Central memory CD8-positive, alpha-beta T cell (primary cell): ENCODE measurements at regions not wholly inside any gene's neighbourhood (a gene's known extent, or its start where the extent isn't known, plus 50 kb on each side); places are given as distances from the start of the nearest gene placed in this dataset.
"Not testable (repeated sequence)": the region's sequence is repeated elsewhere in the genome, so short reads cannot be mapped to it uniquely, and the experiment has no call there.

Experiments
- ATAC-seq: fragments of 150-1000 bp; cut with Tn5 transposase; replicated peaks from 2 replicates; pipeline ENCODE4 v1.10.0; 2022; ENCODE audit warnings: mild to moderate bottlenecking, moderate FRiP score, moderate number of reproducible peaks; ENCODE audit not compliant: poor library complexity, severe bottlenecking; ENCODE audit errors: extremely low read depth
- DNase-seq, 2 donors: peaks; one replicate each; pipeline ENCODE4 v3.0.0; 2021; ENCODE audit warnings: low spot score in 2 of 2
- H3K27ac Mint-ChIP-seq: one replicate; pipeline ENCODE4 v1.8.0; 2022; ENCODE audit warnings: low read depth, mild to moderate bottlenecking, moderate library complexity, mixed read lengths
- H3K27me3 Mint-ChIP-seq: one replicate; pipeline ENCODE4 v1.8.0; 2022; ENCODE audit warnings: mixed read lengths
- H3K36me3 Mint-ChIP-seq: one replicate; pipeline ENCODE4 v1.8.0; 2022; ENCODE audit warnings: mild to moderate bottlenecking, moderate library complexity, mixed read lengths; ENCODE audit not compliant: insufficient read depth
- H3K4me1 Mint-ChIP-seq: one replicate; pipeline ENCODE4 v1.8.0; 2022; ENCODE audit warnings: mixed read lengths
- H3K4me3 Mint-ChIP-seq: one replicate; pipeline ENCODE4 v1.8.0; 2022; ENCODE audit warnings: mild to moderate bottlenecking, moderate library complexity, mixed read lengths
- H3K9me3 Mint-ChIP-seq: one replicate; pipeline ENCODE4 v1.8.0; 2022; ENCODE audit warnings: mixed read lengths

DNA sequence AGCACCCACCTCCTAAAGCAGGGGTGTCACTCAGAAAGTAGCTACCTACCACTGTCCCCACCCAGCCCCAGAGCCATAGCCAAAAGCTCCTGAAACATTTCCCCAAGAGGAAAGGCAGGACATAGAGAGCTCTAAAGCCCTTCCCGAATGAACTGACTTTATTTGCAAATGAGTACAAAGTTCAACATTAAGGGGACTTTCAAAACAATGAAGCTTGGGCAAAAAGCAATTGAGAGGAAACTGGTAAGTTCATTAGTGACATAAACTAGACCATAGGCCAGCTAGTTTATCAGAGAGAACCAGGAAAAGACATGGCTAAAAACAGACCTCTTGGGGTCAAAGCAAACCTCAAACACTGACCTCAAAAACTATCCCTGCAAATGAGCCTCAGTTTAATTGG is 72.7 kb downstream of the IGLL5 start:
- Mint-ChIP-seq H3K27ac (no peak overlapping the region), H3K9me3 (no peaks in the 10 kb centered on the region), H3K36me3 (no peaks in the 10 kb centered on the region), H3K4me3 (no peak overlapping the region), H3K4me1 (peaks cover 4% of the 10 kb centered on the region), H3K27me3 (peaks cover 20% of the 10 kb centered on the region)
- DNase-seq (no peak), ATAC-seq (no peak)

GRCh38 chr22:22961574-22961973 is 74.0 kb downstream of the IGLL5 start:
- no peak for DNase-seq
- H3K27ac Mint-ChIP-seq = no peak overlapping the region
- no peaks in the 10 kb centered on the region for H3K36me3 Mint-ChIP-seq
- no peaks in the 10 kb centered on the region for H3K4me1 Mint-ChIP-seq
- H3K9me3 Mint-ChIP-seq = no peaks in the 10 kb centered on the region
- peaks cover 32% of the 10 kb centered on the region for H3K27me3 Mint-ChIP-seq
- ATAC-seq = no peak
- H3K4me3 Mint-ChIP-seq = no peak overlapping the region

GRCh38 chr22:22968366-22968765 is 80.8 kb downstream of the IGLL5 start:
- Mint-ChIP-seq H3K27ac (no peak overlapping the region), H3K9me3 (no peaks in the 10 kb centered on the region), H3K4me3 (no peak overlapping the region), H3K36me3 (no peaks in the 10 kb centered on the region), H3K4me1 (no peaks in the 10 kb centered on the region), H3K27me3 (peaks cover 91% of the 10 kb centered on the region)
- ATAC-seq = no peak
- DNase-seq = no peak

DNA sequence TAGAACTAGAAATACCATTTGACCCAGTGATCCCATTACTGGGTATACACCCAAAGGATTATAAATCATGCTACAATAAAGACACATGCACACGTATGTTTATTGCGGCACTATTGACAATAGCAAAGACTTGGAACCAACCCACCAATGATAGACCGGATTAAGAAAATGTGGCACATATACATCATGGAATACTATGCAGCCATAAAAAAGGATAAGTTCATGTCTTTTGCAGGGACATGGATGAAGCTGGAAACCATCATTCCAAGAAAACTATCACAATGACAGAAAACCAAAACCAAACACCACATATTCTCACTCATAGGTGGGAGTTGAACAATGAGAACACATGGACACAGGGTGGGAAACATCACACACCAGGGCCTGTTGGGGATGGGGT is 85.0 kb downstream of the IGLL5 start:
- not testable (repeated sequence) for H3K4me1 Mint-ChIP-seq

DNA sequence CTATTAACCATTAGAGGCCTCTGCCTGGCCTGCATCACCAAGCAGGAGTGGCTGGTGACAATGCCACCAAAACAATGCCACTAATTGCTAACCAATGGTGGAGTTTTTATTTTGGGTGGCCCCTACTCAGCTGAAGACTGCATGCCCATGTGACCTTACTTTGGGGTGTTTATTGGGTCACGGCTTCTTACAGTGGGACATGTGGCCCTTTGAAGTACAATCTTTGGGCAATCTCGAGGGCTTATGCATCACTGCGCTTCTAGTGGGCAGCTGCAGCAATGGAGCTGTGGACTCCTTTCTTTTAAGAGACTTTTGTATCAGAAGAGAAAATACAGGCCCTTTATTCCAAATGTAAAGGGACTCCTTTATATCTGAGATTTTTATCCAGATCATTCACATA is 85.7 kb downstream of the IGLL5 start:
- Mint-ChIP-seq H3K9me3 (no peaks in the 10 kb centered on the region), H3K4me3 (no peak overlapping the region), H3K4me1 (no peaks in the 10 kb centered on the region), H3K36me3 (no peaks in the 10 kb centered on the region), H3K27ac (no peak overlapping the region), H3K27me3 (peaks cover 76% of the 10 kb centered on the region)
- ATAC-seq (no peak), DNase-seq (no peak)

More for the DNA sequence above, 85.0 kb downstream of the IGLL5 start:
- H3K36me3 Mint-ChIP-seq, ATAC-seq, DNase-seq, H3K9me3 Mint-ChIP-seq, H3K27ac Mint-ChIP-seq, H3K4me3 Mint-ChIP-seq: not testable (repeated sequence)
- H3K27me3 Mint-ChIP-seq = peaks cover 83% of the 10 kb centered on the region

GRCh38 chr22:22974156-22974555 is 86.5 kb downstream of the IGLL5 start:
- Mint-ChIP-seq H3K27ac (no peak overlapping the region), H3K4me1 (no peaks in the 10 kb centered on the region), H3K4me3 (no peak overlapping the region), H3K27me3 (peaks cover 68% of the 10 kb centered on the region), H3K9me3 (no peaks in the 10 kb centered on the region), H3K36me3 (no peaks in the 10 kb centered on the region)
- no peak for ATAC-seq
- DNase-seq = no peak

GRCh38 chr22:22974795-22975580 is 87.4 kb downstream of the IGLL5 start:
- Mint-ChIP-seq H3K36me3 (no peaks in the 10 kb centered on the region), H3K4me1 (no peaks in the 10 kb centered on the region), H3K27ac (no peak overlapping the region), H3K27me3 (peaks cover 59% of the 10 kb centered on the region), H3K4me3 (no peak overlapping the region), H3K9me3 (no peaks in the 10 kb centered on the region)
- ATAC-seq (no peak), DNase-seq (no peak)

GRCh38 chr22:22976033-22976922 is 88.7 kb downstream of the IGLL5 start:
- no peak for DNase-seq
- Mint-ChIP-seq H3K9me3 (no peaks in the 10 kb centered on the region), H3K4me1 (no peaks in the 10 kb centered on the region), H3K27me3 (peaks cover 47% of the 10 kb centered on the region), H3K27ac (no peak overlapping the region), H3K4me3 (no peak overlapping the region), H3K36me3 (no peaks in the 10 kb centered on the region)
- no peak for ATAC-seq

GRCh38 chr22:22977479-22978200 is 90.0 kb downstream of the IGLL5 start:
- ATAC-seq (no peak), DNase-seq (no peak)
- Mint-ChIP-seq H3K4me1 (no peaks in the 10 kb centered on the region), H3K36me3 (no peaks in the 10 kb centered on the region), H3K4me3 (no peak overlapping the region), H3K27me3 (peaks cover 33% of the 10 kb centered on the region), H3K9me3 (no peaks in the 10 kb centered on the region), H3K27ac (no peak overlapping the region)

DNA sequence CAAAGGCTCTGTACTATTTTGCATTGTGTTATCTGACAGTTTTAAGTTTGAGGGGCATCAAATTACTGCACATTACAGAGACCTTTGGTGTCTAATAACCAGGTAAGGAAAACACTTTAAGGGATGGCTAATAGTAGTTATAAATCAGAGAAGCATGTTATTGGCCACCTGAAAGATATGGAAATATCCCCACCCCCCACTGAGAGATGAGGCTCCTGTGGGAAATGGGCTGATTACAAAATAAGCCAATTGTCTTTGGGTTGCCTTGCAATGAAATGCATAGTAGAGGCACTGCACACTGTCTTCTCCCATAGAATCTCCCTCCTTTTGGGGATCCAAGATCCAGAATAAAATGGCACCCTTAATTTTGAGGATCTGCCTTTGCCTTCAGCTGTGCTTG is 91.0 kb downstream of the IGLL5 start:
- DNase-seq (no peak), ATAC-seq (no peak)
- Mint-ChIP-seq H3K27ac (no peak overlapping the region), H3K36me3 (no peaks in the 10 kb centered on the region), H3K4me1 (no peaks in the 10 kb centered on the region), H3K4me3 (no peak overlapping the region), H3K9me3 (no peaks in the 10 kb centered on the region), H3K27me3 (peaks cover 33% of the 10 kb centered on the region)

GRCh38 chr22:22979121-22979724 is 91.1 kb upstream of the GNAZ start:
- H3K4me3 Mint-ChIP-seq = no peak overlapping the region
- no peaks in the 10 kb centered on the region for H3K9me3 Mint-ChIP-seq
- DNase-seq (no peak), ATAC-seq (no peak)
- no peaks in the 10 kb centered on the region for H3K36me3 Mint-ChIP-seq
- peaks cover 31% of the 10 kb centered on the region for H3K27me3 Mint-ChIP-seq
- H3K4me1 Mint-ChIP-seq = no peaks in the 10 kb centered on the region
- no peak overlapping the region for H3K27ac Mint-ChIP-seq

- DNase-seq (no peak), ATAC-seq (no peak)
- H3K4me1 Mint-ChIP-seq = no peaks in the 10 kb centered on the region
- no peak overlapping the region for H3K4me3 Mint-ChIP-seq
- H3K27ac Mint-ChIP-seq = no peak overlapping the region
- no peaks in the 10 kb centered on the region for H3K9me3 Mint-ChIP-seq
- H3K36me3 Mint-ChIP-seq = no peaks in the 10 kb centered on the region
- peaks cover 23% of the 10 kb centered on the region for H3K27me3 Mint-ChIP-seq
Observed at GRCh38 chr22:22979954-22980353, 90.4 kb upstream of the GNAZ start.
